ENCODE measurements at regions not wholly inside any gene's neighbourhood (a gene's known extent, or its start where the extent isn't known, plus 50 kb on each side); places are given as distances from the start of the nearest gene placed in this dataset.

DNA sequence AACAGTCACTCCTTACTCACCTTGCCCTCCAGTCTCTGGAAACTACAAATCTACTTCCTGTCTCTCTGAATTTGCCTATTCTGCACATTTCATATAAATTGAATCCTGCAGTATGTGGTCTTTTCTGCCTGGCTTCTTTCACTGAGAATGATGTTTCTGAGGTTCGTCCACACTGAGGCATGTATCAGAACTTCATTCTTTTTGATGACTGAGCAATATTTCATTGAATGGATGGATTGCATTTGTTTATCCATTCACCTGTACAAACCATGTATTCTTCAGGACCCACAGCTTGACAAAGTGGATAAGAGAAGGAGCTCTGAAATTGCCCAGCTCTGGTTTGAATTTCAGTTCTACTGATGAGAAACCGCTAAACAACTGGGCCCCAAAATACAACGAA is 118.9 kb upstream of the ARRDC4 start:
- H3K36me3 ChIP-seq (ENCODE audit: control insufficient read depth, insufficient read depth, low read length): no peaks in the 10 kb centered on the region
- H3K27me3 ChIP-seq (ENCODE audit: control insufficient read depth, insufficient read depth, low read length): no peaks in the 10 kb centered on the region
- H3K4me1 ChIP-seq (ENCODE audit: control insufficient read depth, insufficient read depth, low read length): no peaks in the 10 kb centered on the region
- no peak overlapping the region for H3K4me3 ChIP-seq (ENCODE audit: low read depth, low read length)
- no peak overlapping the region for H3K9ac ChIP-seq (ENCODE audit: low read depth, low read length)
- no peaks in the 10 kb centered on the region for H3K9me3 ChIP-seq (ENCODE audit: control insufficient read depth, insufficient read depth, low read length)

DNA sequence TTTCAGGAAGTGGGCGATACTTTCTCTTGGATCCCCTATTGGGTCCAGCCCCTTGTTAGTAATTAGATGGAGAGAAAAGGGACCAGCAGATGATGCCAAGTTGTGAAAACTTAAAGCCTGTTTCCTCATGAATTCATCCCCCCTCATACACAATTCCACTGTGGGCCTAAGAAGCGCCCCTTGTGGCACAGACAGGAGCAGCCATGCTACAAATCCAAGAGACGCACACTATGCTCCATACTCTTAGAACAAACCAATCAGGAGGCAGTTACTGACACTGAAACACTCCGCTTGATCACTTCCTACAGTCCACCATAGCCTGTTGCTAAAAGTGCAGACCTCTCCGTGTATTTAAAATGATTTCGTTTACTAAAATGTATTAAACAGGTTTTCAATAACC is 111.3 kb upstream of the ARRDC4 start:
- Histone ChIP-seq H3K4me1 (ENCODE audit: control insufficient read depth, insufficient read depth, low read length) (no peaks in the 10 kb centered on the region), H3K9me3 (ENCODE audit: control insufficient read depth, insufficient read depth, low read length) (no peaks in the 10 kb centered on the region), H3K27me3 (ENCODE audit: control insufficient read depth, insufficient read depth, low read length) (no peaks in the 10 kb centered on the region), H3K4me3 (ENCODE audit: low read depth, low read length) (no peak overlapping the region), H3K36me3 (ENCODE audit: control insufficient read depth, insufficient read depth, low read length) (no peaks in the 10 kb centered on the region), H3K9ac (ENCODE audit: low read depth, low read length) (no peak overlapping the region)

DNA sequence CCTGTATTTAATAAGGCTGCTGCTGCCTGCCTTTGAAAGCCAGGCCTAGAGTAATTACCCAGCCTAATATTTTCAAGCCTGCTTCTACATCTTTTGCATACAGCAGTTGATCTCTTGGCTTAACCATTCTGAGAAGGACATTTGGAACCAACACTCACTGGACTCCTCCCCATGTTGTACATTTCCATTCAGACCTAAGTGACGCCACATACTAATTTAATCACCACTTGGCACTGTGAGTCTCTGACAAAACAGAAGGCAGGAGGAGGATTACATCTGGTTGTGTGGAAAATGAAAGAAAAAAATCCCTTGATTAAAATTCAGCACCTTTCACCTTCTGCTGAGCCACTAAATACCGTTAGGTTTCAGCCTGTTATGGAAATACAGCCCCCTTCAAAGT is 102.2 kb upstream of the ARRDC4 start:
- Histone ChIP-seq H3K9me3 (ENCODE audit: control insufficient read depth, insufficient read depth, low read length) (no peaks in the 10 kb centered on the region), H3K4me3 (ENCODE audit: low read depth, low read length) (no peak overlapping the region), H3K9ac (ENCODE audit: low read depth, low read length) (no peak overlapping the region), H3K36me3 (ENCODE audit: control insufficient read depth, insufficient read depth, low read length) (no peaks in the 10 kb centered on the region), H3K27me3 (ENCODE audit: control insufficient read depth, insufficient read depth, low read length) (no peaks in the 10 kb centered on the region), H3K4me1 (ENCODE audit: control insufficient read depth, insufficient read depth, low read length) (no peaks in the 10 kb centered on the region)

DNA sequence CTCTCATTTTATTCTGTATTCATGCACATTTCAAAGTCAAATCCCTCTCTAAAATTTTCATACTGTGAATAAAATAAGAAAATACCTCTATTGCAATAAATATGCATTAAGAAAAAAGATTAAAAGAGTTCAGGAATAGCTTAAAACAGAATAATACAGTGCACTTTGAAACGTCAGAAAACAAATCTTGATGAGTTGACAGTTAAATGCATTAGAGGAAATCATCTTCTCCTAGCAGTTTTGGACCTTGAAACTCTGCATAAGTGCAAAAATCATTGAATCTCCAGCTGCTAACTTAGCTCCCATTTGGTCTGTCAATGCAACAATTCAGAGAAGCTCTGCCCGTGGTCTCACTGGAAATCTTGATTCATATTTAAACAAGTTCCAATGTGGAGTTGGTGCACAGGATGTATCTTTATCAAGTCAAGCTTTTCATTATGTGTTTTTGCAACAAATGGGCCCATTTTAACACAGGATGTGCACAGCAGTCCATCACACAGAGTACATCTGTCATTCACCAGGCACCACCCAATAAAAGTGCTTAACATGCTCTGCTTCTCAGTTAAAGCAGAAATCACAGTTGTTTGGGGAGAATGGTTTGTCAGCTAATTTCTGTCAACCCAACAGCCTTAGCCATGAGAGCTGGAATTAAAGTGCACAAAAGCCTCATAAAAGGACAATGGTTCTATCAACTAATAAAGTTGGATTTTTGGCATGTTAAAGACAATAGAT is 98.8 kb upstream of the ARRDC4 start:
- H3K4me3 ChIP-seq (ENCODE audit: low read depth, low read length): no peak overlapping the region
- no peaks in the 10 kb centered on the region for H3K36me3 ChIP-seq (ENCODE audit: control insufficient read depth, insufficient read depth, low read length)
- no peaks in the 10 kb centered on the region for H3K9me3 ChIP-seq (ENCODE audit: control insufficient read depth, insufficient read depth, low read length)
- no peaks in the 10 kb centered on the region for H3K27me3 ChIP-seq (ENCODE audit: control insufficient read depth, insufficient read depth, low read length)
- no peaks in the 10 kb centered on the region for H3K4me1 ChIP-seq (ENCODE audit: control insufficient read depth, insufficient read depth, low read length)
- H3K9ac ChIP-seq (ENCODE audit: low read depth, low read length): no peak overlapping the region

DNA sequence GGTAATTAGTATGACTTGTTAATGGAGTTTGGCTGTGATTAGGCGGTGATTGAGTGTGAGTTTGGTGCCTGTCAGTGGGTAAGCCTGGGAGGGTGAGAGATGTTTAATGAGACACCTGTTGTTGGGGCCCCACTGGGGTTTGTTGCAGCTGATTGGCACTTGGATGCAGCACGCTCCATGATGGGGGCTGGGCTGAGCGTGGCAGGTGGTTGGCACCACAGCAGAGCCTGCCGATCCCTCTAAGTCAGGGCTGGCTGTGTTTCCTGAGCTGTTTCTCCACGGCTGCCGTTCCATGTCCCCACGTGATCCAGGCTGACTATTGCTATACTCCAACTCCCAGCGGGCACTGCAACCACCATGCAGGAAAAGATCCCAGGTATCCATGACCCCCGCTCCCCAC is 93.5 kb upstream of the ARRDC4 start:
- Histone ChIP-seq H3K9ac (ENCODE audit: low read depth, low read length) (no peak overlapping the region), H3K4me3 (ENCODE audit: low read depth, low read length) (no peak overlapping the region), H3K27me3 (ENCODE audit: control insufficient read depth, insufficient read depth, low read length) (no peaks in the 10 kb centered on the region), H3K36me3 (ENCODE audit: control insufficient read depth, insufficient read depth, low read length) (no peaks in the 10 kb centered on the region), H3K4me1 (ENCODE audit: control insufficient read depth, insufficient read depth, low read length) (no peaks in the 10 kb centered on the region), H3K9me3 (ENCODE audit: control insufficient read depth, insufficient read depth, low read length) (no peaks in the 10 kb centered on the region)

DNA sequence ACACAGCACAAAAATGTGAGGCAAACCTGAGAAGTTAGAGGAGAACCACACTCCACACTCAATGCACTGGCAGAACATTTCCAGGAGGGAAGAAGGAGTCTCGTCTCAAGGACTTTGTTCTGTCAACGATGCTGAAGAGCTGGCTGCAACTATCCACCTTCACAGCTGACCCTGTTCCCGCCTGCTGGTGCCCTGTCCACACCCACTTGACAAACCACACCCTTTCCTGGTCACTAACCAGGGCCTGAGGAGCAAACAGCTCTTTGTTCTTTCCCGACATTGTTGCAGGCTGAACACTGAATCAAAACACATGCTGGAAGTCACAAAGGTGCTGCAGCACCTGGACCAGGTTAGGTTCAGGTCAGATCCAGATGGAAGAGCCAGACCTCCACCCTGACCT is 92.6 kb upstream of the ARRDC4 start:
- Histone ChIP-seq H3K27me3 (ENCODE audit: control insufficient read depth, insufficient read depth, low read length) (no peaks in the 10 kb centered on the region), H3K9ac (ENCODE audit: low read depth, low read length) (no peak overlapping the region), H3K4me3 (ENCODE audit: low read depth, low read length) (no peak overlapping the region), H3K36me3 (ENCODE audit: control insufficient read depth, insufficient read depth, low read length) (no peaks in the 10 kb centered on the region), H3K4me1 (ENCODE audit: control insufficient read depth, insufficient read depth, low read length) (no peaks in the 10 kb centered on the region), H3K9me3 (ENCODE audit: control insufficient read depth, insufficient read depth, low read length) (no peaks in the 10 kb centered on the region)

DNA sequence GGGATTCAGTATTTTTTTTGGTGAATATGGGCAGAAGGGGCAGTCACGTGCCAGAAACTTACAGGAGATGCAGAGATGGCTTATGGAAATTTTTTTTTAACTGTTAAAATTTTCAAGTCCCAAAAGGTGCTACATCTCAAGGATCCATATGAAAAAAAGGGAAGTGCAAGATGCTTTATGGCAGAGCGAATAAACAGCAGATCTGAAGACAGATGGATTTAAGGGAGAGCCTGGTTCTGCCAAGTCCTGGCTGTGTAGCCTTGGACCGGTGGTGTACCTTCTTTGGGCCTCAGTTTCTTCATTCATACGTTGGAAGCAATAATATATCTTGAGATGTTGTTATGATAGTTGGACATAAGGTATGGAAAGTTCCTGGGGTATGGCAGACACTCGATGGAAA is 91.5 kb upstream of the ARRDC4 start:
- Histone ChIP-seq H3K9ac (ENCODE audit: low read depth, low read length) (no peak overlapping the region), H3K27me3 (ENCODE audit: control insufficient read depth, insufficient read depth, low read length) (no peaks in the 10 kb centered on the region), H3K4me1 (ENCODE audit: control insufficient read depth, insufficient read depth, low read length) (no peaks in the 10 kb centered on the region), H3K4me3 (ENCODE audit: low read depth, low read length) (no peak overlapping the region), H3K9me3 (ENCODE audit: control insufficient read depth, insufficient read depth, low read length) (no peaks in the 10 kb centered on the region), H3K36me3 (ENCODE audit: control insufficient read depth, insufficient read depth, low read length) (no peaks in the 10 kb centered on the region)

DNA sequence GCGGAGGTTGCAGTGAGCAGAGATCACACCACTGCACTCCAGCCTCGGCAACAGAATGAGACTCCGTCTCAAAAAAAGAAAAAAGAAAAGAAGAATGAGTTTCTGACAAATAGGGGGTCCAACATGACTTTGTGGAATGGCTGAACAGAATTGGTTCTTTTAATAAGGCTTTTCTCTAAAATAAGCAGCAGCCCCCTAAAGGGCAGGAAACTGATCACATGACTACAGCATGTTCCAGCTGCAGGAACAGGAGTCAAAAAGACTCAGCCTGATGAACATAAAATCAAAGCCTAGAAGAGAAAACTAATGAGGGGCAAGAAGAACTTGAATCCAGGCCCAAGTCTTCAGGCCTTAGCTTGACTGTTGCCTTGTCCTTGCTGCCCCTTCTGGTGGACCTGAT is 89.7 kb upstream of the ARRDC4 start:
- H3K4me3 ChIP-seq (ENCODE audit: low read depth, low read length): no peak overlapping the region

DNA sequence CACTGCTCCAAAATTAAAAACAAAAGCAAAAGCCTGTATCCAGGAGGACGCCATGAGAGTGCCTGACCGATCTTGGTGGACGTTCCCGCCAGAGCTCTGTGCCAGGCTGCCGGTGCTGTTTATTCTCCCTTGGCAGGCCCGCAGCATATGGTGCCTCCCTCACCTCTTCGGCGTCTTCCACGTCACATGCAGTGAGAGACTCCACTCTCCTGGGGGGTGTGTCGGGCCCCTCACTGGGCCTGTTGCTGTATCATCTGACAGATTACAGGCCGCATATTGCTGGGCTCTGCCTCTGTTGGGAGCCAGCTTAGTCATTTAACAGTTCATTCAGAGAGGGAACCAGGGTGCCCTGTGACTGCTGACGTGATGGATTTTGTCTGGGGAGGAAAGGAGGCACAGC is 86.4 kb upstream of the ARRDC4 start:
- Histone ChIP-seq H3K9me3 (ENCODE audit: control insufficient read depth, insufficient read depth, low read length) (no peaks in the 10 kb centered on the region), H3K36me3 (ENCODE audit: control insufficient read depth, insufficient read depth, low read length) (no peaks in the 10 kb centered on the region), H3K9ac (ENCODE audit: low read depth, low read length) (no peak overlapping the region), H3K4me3 (ENCODE audit: low read depth, low read length) (no peak overlapping the region), H3K27me3 (ENCODE audit: control insufficient read depth, insufficient read depth, low read length) (no peaks in the 10 kb centered on the region), H3K4me1 (ENCODE audit: control insufficient read depth, insufficient read depth, low read length) (no peaks in the 10 kb centered on the region)

More for the DNA sequence above, 89.7 kb upstream of the ARRDC4 start:
- no peaks in the 10 kb centered on the region for H3K9me3 ChIP-seq (ENCODE audit: control insufficient read depth, insufficient read depth, low read length)
- no peaks in the 10 kb centered on the region for H3K36me3 ChIP-seq (ENCODE audit: control insufficient read depth, insufficient read depth, low read length)
- no peaks in the 10 kb centered on the region for H3K27me3 ChIP-seq (ENCODE audit: control insufficient read depth, insufficient read depth, low read length)
- no peaks in the 10 kb centered on the region for H3K4me1 ChIP-seq (ENCODE audit: control insufficient read depth, insufficient read depth, low read length)
- no peak overlapping the region for H3K9ac ChIP-seq (ENCODE audit: low read depth, low read length)

DNA sequence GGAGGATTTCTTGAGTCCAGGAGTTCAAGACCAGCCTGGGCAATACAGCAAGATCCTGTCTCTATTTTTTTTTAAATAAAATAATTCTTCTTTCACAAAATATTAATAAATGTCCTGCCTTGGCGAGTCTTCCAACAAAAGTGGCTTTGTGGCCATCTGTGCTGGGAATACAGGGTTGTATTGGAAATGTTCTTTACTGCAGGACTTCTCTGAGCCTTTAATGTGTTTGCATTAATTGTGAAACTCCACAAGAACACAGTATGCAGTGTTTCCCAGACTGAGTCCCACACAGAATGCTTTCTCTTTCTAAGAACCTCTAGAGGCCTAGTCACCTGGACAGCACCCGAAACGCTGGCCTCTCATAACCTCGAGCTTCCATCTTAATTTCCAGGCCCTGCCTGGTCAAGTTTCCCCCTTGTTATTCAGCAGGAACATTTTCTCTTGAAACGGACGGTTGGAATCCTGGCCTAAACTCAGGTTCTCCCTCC is 85.4 kb upstream of the ARRDC4 start:
- Histone ChIP-seq H3K9me3 (ENCODE audit: control insufficient read depth, insufficient read depth, low read length) (no peaks in the 10 kb centered on the region), H3K27me3 (ENCODE audit: control insufficient read depth, insufficient read depth, low read length) (no peaks in the 10 kb centered on the region), H3K4me1 (ENCODE audit: control insufficient read depth, insufficient read depth, low read length) (no peaks in the 10 kb centered on the region), H3K4me3 (ENCODE audit: low read depth, low read length) (peak overlapping the region; percentile 33), H3K36me3 (ENCODE audit: control insufficient read depth, insufficient read depth, low read length) (no peaks in the 10 kb centered on the region), H3K9ac (ENCODE audit: low read depth, low read length) (no peak overlapping the region)

DNA sequence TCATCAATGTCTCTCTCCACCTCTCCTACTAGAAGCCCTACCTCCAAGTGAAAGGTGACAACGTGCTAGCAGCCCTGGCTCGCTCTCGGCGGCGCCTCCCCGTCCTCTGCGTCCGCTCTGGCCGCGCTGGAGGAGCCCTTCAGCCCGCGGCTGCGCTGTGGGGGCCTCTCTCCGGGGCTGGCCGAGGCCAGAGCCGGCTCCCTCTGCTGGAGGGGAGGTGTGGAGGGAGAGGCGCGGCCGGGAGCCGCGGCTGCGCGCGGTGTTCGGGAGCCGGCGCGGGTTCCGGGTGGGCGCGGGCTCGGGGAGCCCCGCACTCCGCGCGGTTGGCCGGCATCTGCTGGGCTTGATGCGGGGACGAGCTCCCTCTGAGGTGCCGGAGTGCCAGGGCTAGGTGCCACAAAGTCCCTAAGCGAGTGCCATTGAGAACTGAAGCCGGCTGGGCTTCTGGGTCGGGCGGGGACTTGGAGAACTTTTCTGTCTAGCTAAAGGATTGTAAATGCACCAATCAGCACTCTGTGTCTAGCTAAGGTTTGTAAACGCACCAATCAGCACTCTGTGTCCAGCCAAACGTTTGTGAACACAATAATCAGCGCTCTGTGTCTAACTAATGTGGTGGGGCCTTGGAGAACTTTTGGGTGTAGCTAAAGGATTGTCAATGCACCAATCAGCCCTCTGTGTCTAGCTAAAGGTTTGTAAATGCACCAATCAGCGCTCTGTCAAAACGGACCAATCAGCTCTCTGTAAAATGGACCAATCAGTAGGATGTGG is 84.8 kb upstream of the ARRDC4 start:
- H3K4me3 ChIP-seq (ENCODE audit: low read depth, low read length): peak overlapping the region; percentile 33
- no peaks in the 10 kb centered on the region for H3K36me3 ChIP-seq (ENCODE audit: control insufficient read depth, insufficient read depth, low read length)
- H3K9me3 ChIP-seq (ENCODE audit: control insufficient read depth, insufficient read depth, low read length): no peaks in the 10 kb centered on the region
- no peak overlapping the region for H3K9ac ChIP-seq (ENCODE audit: low read depth, low read length)
- H3K4me1 ChIP-seq (ENCODE audit: control insufficient read depth, insufficient read depth, low read length): no peaks in the 10 kb centered on the region
- no peaks in the 10 kb centered on the region for H3K27me3 ChIP-seq (ENCODE audit: control insufficient read depth, insufficient read depth, low read length)

DNA sequence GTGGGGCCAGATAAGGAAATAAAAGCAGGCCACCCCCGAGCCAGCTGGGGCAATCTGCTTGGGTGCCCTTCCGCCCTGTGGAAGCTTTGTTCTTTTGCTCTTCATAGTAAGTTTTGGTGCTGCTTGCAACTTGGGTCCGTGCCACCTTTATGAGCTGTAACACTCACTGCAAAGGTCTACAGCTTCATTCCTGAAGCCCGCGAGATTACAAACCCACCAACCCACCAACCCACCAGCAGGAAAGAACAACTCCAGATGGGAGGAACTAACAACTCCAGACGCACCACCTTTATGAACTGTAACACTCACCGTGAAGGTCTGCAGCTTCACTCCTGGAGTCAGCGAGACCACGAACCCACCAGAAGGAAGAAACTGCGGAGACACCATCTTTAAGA is 84.2 kb upstream of the ARRDC4 start:
- Histone ChIP-seq H3K36me3 (ENCODE audit: control insufficient read depth, insufficient read depth, low read length) (no peaks in the 10 kb centered on the region), H3K4me3 (ENCODE audit: low read depth, low read length) (no peak overlapping the region), H3K4me1 (ENCODE audit: control insufficient read depth, insufficient read depth, low read length) (no peaks in the 10 kb centered on the region), H3K9ac (ENCODE audit: low read depth, low read length) (no peak overlapping the region), H3K9me3 (ENCODE audit: control insufficient read depth, insufficient read depth, low read length) (no peaks in the 10 kb centered on the region), H3K27me3 (ENCODE audit: control insufficient read depth, insufficient read depth, low read length) (no peaks in the 10 kb centered on the region)
